Right lobe of liver (tissue), 6 donors: ENCODE measurements at regions not wholly inside any gene's neighbourhood (a gene's known extent, or its start where the extent isn't known, plus 50 kb on each side); places are given as distances from the start of the nearest gene placed in this dataset.

Source experiments
- ATAC-seq, 4 donors: fragments of 200-7000 bp; cut with Tn5 transposase; one replicate each; pipeline ENCODE4 v1.9.1; 2020; ENCODE audit warnings: mild to moderate bottlenecking in 4 of 4, moderate library complexity in 4 of 4
- DNase-seq, 3 donors: peaks; one replicate each; pipeline ENCODE4 v3.0.0-alpha.2; 2020
- H3K27ac ChIP-seq, 3 donors: fragments of 200-600 bp; one replicate each; pipeline ENCODE4 v1.8.0; 2022
- H3K27me3 ChIP-seq, 2 donors: fragments of 200-600 bp; one replicate each; pipeline ENCODE4 v1.8.0; 2022
- H3K36me3 ChIP-seq, 4 donors: fragments of 200-600 bp; sonication (generic) in 1 of 4; one replicate each; pipeline versions ENCODE4 v1.5.1 to v1.8.0; 2017 to 2022; ENCODE audit warnings: control low read depth in 1 of 4
- H3K4me1 ChIP-seq, 4 donors: fragments of 200-600 bp; sonication (generic) in 1 of 4; one replicate each; pipeline versions ENCODE4 v1.5.1 to v1.8.0; 2017 to 2022; ENCODE audit warnings: control low read depth in 1 of 4
- H3K4me3 ChIP-seq, 3 donors: fragments of 200-600 bp; one replicate each; pipeline ENCODE4 v1.8.0; 2022
- H3K9me3 ChIP-seq, 4 donors: fragments of 200-600 bp; sonication (generic) in 1 of 4; one replicate each; pipeline versions ENCODE4 v1.5.1 to v1.8.0; 2017 to 2022; ENCODE audit warnings: control low read depth in 1 of 4
- CTCF ChIP-seq, 4 donors: fragments of 200-600 bp in 3 of 4; fragments of 450-650 bp in 1 of 4; IDR thresholded peaks; one replicate each; pipeline versions ENCODE4 v1.5.1 to v1.8.0; 2016 to 2022; ENCODE audit warnings: antibody characterized with exemption in 4 of 4, mild to moderate bottlenecking in 2 of 4
- POLR2A ChIP-seq: fragments of 450-650 bp; IDR thresholded peaks from one replicate; pipeline ENCODE4 v1.6.1; 2017; ENCODE audit warnings: antibody characterized with exemption, mild to moderate bottlenecking
- WGBS: methylation state at CpG from one replicate; pipeline ENCODE4 v1.1.6; 2018; ENCODE audit warnings: low coverage, low lambda C conversion rate; ENCODE audit not compliant: insufficient coverage; ENCODE audit errors: missing lambda C conversion rate; 5-methylcytosine and 5-hydroxymethylcytosine counted together
- intact Hi-C, 2 donors: fragments of 100-400 bp; cut with DNase I; formaldehyde crosslinking; loops; one replicate each; pipeline versions ENCODE4 v1.11.2 to v1.14.1; 2022
- donor health status: DM: no; HTN: yes; CAD: no.
- donor health status: DM: no; HTN: no; CAD: no.
- donor health status: DM: no; HTN: no; CAD: no.
- donor health status: DM: no; HTN: yes; CAD: no.
- donor health status: DM: no; HTN: yes; CAD: no.

- Histone ChIP-seq H3K4me3 (no peak overlapping the region), H3K27me3 (no peaks in the 10 kb centered on the region), H3K4me1 (no peaks in the 10 kb centered on the region), H3K36me3 (no peaks in the 10 kb centered on the region), H3K27ac (no peak overlapping the region), H3K9me3 (no peaks in the 10 kb centered on the region)
- intact Hi-C loops, result no loop called here
- WGBS, result 80% methylated on average over 10 of the region's 10 CpGs
- ATAC-seq (no peak), DNase-seq (no peak)
- TF ChIP-seq POLR2A, result no peak
- no peak for TF ChIP-seq CTCF (IDR thresholded peaks at IDR 0.05)
These were observed 231.3 kb downstream of the FOXD2 start for GRCh38 chr1:47669081-47669585.

- Histone ChIP-seq H3K4me3 (no peak overlapping the region), H3K27me3 (no peaks in the 10 kb centered on the region), H3K4me1 (no peaks in the 10 kb centered on the region), H3K36me3 (no peaks in the 10 kb centered on the region), H3K9me3 (no peaks in the 10 kb centered on the region), H3K27ac (no peak overlapping the region)
- no peak for DNase-seq
- TF ChIP-seq POLR2A, result no peak
- no peak for TF ChIP-seq CTCF (IDR thresholded peaks at IDR 0.05)
- no peak for ATAC-seq
- intact Hi-C loops, result no loop called here
These were observed 234.8 kb downstream of the FOXD2 start for GRCh38 chr1:47672622-47673021.

- Histone ChIP-seq H3K36me3 (no peaks in the 10 kb centered on the region), H3K27me3 (no peaks in the 10 kb centered on the region), H3K4me3 (no peak overlapping the region), H3K4me1 (no peaks in the 10 kb centered on the region), H3K9me3 (no peaks in the 10 kb centered on the region), H3K27ac (no peak overlapping the region)
- intact Hi-C loops, result no loop called here
- ATAC-seq, result no peak
- no peak for TF ChIP-seq CTCF (IDR thresholded peaks at IDR 0.05)
- TF ChIP-seq POLR2A, result no peak
- no peak for DNase-seq
These were observed 236.3 kb downstream of the FOXD2 start for GRCh38 chr1:47674189-47674588.

- DNase-seq, result peak in 1 of 3 donors; percentile 18
- no peaks in the 10 kb centered on the region for H3K4me1 ChIP-seq
- WGBS, result 100% methylated on average over 2 of the region's 3 CpGs
- H3K27ac ChIP-seq, result no peak overlapping the region
- intact Hi-C loops, result no loop called here
- H3K27me3 ChIP-seq, result no peaks in the 10 kb centered on the region
- no peak overlapping the region for H3K4me3 ChIP-seq
- ATAC-seq, result peak in 1 of 4 donors; percentile 29
- no peak for TF ChIP-seq POLR2A
- no peak for TF ChIP-seq CTCF (IDR thresholded peaks at IDR 0.05)
- no peaks in the 10 kb centered on the region for H3K36me3 ChIP-seq
- H3K9me3 ChIP-seq, result no peaks in the 10 kb centered on the region
These were observed 237.3 kb downstream of the FOXD2 start for GRCh38 chr1:47675047-47675675.

DNA sequence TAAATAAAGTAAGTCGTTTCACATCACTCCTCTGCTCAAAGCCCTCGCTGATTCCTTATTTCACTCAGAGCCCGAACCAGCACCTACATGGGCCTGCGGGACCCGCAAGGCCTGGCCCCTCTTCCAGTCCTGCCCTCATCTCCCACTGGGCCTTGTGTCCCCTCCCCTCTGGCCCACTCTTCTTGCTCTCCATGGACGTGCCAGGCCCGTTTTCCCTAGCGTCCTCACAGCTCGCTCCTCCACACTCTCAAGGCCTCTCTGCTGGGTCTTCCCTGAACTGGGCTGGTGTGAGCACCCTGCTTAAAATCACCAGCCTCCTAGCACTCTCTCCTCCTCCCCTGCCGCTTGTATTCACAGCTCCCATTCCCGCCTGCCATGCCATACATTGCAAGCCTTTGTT is 237.9 kb downstream of the FOXD2 start:
- intact Hi-C loops, result no loop called here
- no peak for TF ChIP-seq CTCF (IDR thresholded peaks at IDR 0.05)
- TF ChIP-seq POLR2A, result no peak
- H3K27me3 ChIP-seq, result no peaks in the 10 kb centered on the region
- 89% methylated on average over 9 of the region's 11 CpGs for WGBS
- H3K27ac ChIP-seq, result no peak overlapping the region
- H3K4me1 ChIP-seq, result no peaks in the 10 kb centered on the region
- ATAC-seq (no peak), DNase-seq (peak in 1 of 3 donors; percentile 11)
- no peak overlapping the region for H3K4me3 ChIP-seq
- no peaks in the 10 kb centered on the region for H3K9me3 ChIP-seq
- H3K36me3 ChIP-seq, result no peaks in the 10 kb centered on the region
